OCI-LY3 (cell line): ENCODE measurements at regions not wholly inside any gene's neighbourhood (a gene's known extent, or its start where the extent isn't known, plus 50 kb on each side); places are given as distances from the start of the nearest gene placed in this dataset.

Experiments used
- EZH2phosphoT487 ChIP-seq: fragments of 200-600 bp; shearing (Covaris generic); IDR thresholded peaks from 2 replicates; pipeline ENCODE4 v1.6.1; 2018; ENCODE audit warnings: antibody characterized with exemption, mixed run types, low read depth
- TF ChIP-seq, protein P1 (sequence below): fragments of 200-600, 300-600 bp; sonication (generic); IDR thresholded peaks from 2 replicates; pipeline ENCODE4 v1.5.1; 2014; ENCODE audit warnings: antibody characterized with exemption, low read length, low read depth

DNA sequence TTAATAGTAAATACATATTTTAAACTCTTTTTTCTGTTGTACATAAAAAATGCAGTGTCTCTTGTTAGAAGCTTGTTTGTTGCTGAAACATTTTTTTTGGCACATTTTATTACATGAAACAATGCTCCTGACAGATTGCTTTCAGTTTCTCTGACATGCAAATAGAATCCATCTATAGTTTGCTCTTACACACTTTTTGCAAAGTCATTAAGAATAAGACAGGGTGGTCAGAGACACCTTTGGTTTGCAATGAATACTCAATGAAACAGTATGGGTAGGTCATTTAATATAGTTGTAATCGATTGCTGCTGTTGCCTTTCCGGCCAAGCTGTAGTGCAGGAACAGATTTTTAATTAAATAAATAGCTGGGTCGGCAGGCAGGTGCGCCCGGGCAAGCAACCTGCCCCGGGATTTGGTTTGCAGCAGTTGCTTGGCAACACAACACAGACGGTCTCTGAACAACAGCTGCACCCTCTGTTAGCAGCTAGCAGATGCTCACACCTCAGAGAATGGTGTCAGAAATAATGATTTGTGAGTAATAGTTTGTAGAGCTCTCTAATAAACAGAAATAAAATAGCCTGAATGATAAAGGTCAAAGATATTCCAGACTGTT, 115.7 kb upstream of the CACNA2D1 start:
- TF ChIP-seq, protein P1, sequence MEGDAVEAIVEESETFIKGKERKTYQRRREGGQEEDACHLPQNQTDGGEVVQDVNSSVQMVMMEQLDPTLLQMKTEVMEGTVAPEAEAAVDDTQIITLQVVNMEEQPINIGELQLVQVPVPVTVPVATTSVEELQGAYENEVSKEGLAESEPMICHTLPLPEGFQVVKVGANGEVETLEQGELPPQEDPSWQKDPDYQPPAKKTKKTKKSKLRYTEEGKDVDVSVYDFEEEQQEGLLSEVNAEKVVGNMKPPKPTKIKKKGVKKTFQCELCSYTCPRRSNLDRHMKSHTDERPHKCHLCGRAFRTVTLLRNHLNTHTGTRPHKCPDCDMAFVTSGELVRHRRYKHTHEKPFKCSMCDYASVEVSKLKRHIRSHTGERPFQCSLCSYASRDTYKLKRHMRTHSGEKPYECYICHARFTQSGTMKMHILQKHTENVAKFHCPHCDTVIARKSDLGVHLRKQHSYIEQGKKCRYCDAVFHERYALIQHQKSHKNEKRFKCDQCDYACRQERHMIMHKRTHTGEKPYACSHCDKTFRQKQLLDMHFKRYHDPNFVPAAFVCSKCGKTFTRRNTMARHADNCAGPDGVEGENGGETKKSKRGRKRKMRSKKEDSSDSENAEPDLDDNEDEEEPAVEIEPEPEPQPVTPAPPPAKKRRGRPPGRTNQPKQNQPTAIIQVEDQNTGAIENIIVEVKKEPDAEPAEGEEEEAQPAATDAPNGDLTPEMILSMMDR: no peak
- TF ChIP-seq EZH2phosphoT487: no peak
